ENCODE measurements at regions not wholly inside any gene's neighbourhood (a gene's known extent, or its start where the extent isn't known, plus 50 kb on each side); places are given as distances from the start of the nearest gene placed in this dataset.

- Mint-ChIP-seq H3K27me3 (ENCODE audit: insufficient read depth, low read depth) (no peaks in the 10 kb centered on the region), H3K27ac (no peak overlapping the region), H3K9me3 (peaks cover 6% of the 10 kb centered on the region), H3K4me1 (peaks cover 9% of the 10 kb centered on the region), H3K4me3 (no peak overlapping the region), H3K36me3 (no peaks in the 10 kb centered on the region)
- DNase-seq (ENCODE audit: low spot score), result no peak
- no peaks in the 10 kb centered on the region for H3K36me3 ChIP-seq
- H3K27me3 ChIP-seq, result no peaks in the 10 kb centered on the region
- no peaks in the 10 kb centered on the region for H3K9me3 ChIP-seq (ENCODE audit: low read depth)
- H4K20me1 ChIP-seq (ENCODE audit: low read depth), result no peaks in the 10 kb centered on the region
- no peak overlapping the region for H3K27ac ChIP-seq
- no peaks in the 10 kb centered on the region for H3F3A ChIP-seq (ENCODE audit: low read depth)
- H2AFZ ChIP-seq (replicated peaks), result no peak overlapping the region
- no peak overlapping the region for H3K9ac ChIP-seq
- TF ChIP-seq EZH2phosphoT487 (IDR thresholded peaks at IDR 0.05) (no peak), EZH2 (IDR thresholded peaks at IDR 0.05) (no peak), CTCF (IDR thresholded peaks at IDR 0.05) (no peak)
- H3K4me3 ChIP-seq, result no peak overlapping the region
- no peaks in the 10 kb centered on the region for H3K4me1 ChIP-seq
- H3K4me2 ChIP-seq, result no peak overlapping the region
- H3K79me2 ChIP-seq (ENCODE audit: low read depth), result no peaks in the 10 kb centered on the region
These were observed 239.0 kb upstream of the SSTR1 start for GRCh38 chr14:37968664-37969240.

DNA sequence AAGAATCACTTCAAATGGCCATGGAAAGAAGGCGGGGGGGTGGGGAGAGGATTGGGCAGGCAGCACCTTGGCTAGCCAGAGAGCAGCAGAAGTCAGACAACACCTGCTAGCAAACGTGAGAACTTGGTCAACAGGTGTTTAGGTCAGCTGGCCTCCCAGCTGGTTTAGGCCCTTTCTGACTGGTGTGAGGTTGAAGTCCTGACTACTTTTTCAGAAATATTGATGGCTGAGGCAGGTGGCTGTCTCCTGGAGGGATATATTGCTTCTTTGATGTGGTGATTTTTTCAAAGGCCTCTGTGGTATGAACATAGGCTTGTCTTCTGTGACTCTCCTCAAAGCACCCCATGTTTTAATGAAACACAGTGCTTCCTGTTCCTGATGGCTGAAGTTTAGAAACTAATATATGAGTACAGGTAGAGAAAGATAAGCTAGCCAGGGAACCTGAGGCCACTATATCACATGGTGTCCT, 238.2 kb upstream of the SSTR1 start:
- H3K4me2 ChIP-seq, result no peak overlapping the region
- no peaks in the 10 kb centered on the region for H3K4me1 ChIP-seq
- peaks cover 4% of the 10 kb centered on the region for H3K9me3 Mint-ChIP-seq
- no peaks in the 10 kb centered on the region for H3K27me3 ChIP-seq
- DNase-seq (ENCODE audit: low spot score), result no peak
- peaks cover 9% of the 10 kb centered on the region for H3K4me1 Mint-ChIP-seq
- no peak overlapping the region for H3K4me3 Mint-ChIP-seq
- H2AFZ ChIP-seq (replicated peaks), result no peak overlapping the region
- no peak overlapping the region for H3K4me3 ChIP-seq
- H3K9me3 ChIP-seq (ENCODE audit: low read depth), result no peaks in the 10 kb centered on the region
- H3K27ac ChIP-seq, result no peak overlapping the region
- H3K36me3 ChIP-seq, result no peaks in the 10 kb centered on the region
- H3F3A ChIP-seq (ENCODE audit: low read depth), result no peaks in the 10 kb centered on the region
- H3K36me3 Mint-ChIP-seq, result no peaks in the 10 kb centered on the region
- H3K27ac Mint-ChIP-seq, result no peak overlapping the region
- H3K79me2 ChIP-seq (ENCODE audit: low read depth), result no peaks in the 10 kb centered on the region
- no peaks in the 10 kb centered on the region for H4K20me1 ChIP-seq (ENCODE audit: low read depth)
- H3K9ac ChIP-seq, result no peak overlapping the region
- no peaks in the 10 kb centered on the region for H3K27me3 Mint-ChIP-seq (ENCODE audit: insufficient read depth, low read depth)
- TF ChIP-seq EZH2 (IDR thresholded peaks at IDR 0.05) (no peak), EZH2phosphoT487 (IDR thresholded peaks at IDR 0.05) (no peak), CTCF (IDR thresholded peaks at IDR 0.05) (no peak)

DNA sequence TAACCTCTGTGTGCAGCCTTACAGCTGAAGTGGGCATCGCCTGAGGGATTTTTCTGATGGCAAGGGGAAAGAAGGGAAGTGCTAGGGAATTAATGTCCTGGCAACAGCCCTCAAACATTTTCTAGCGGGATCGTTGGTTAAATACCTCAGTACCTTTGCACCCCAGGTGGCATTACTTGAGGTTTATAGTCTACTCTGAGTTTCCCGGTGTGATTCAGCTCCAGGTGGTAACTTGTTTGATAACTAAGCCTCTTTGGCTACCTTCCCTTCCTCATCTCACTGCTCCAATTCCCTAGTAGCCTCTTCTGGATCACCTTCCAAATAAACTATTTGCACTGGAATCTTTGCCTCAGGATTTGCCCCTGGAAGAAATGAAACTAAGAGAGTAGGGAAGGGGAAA, 237.0 kb upstream of the SSTR1 start:
- Histone ChIP-seq H3K27me3 (no peaks in the 10 kb centered on the region), H3K36me3 (no peaks in the 10 kb centered on the region), H3K9me3 (ENCODE audit: low read depth) (no peaks in the 10 kb centered on the region), H3K27ac (no peak overlapping the region), H4K20me1 (ENCODE audit: low read depth) (no peaks in the 10 kb centered on the region), H3K4me3 (no peak overlapping the region), H3K4me1 (no peaks in the 10 kb centered on the region), H3F3A (ENCODE audit: low read depth) (no peaks in the 10 kb centered on the region), H3K9ac (no peak overlapping the region), H3K4me2 (no peak overlapping the region), H2AFZ (replicated peaks) (no peak overlapping the region), H3K79me2 (ENCODE audit: low read depth) (no peaks in the 10 kb centered on the region)
- DNase-seq (ENCODE audit: low spot score), result no peak
- Mint-ChIP-seq H3K27me3 (ENCODE audit: insufficient read depth, low read depth) (peaks cover 2% of the 10 kb centered on the region), H3K4me1 (peaks cover 9% of the 10 kb centered on the region), H3K36me3 (no peaks in the 10 kb centered on the region), H3K27ac (no peak overlapping the region), H3K4me3 (no peak overlapping the region), H3K9me3 (no peaks in the 10 kb centered on the region)
- TF ChIP-seq EZH2phosphoT487 (IDR thresholded peaks at IDR 0.05), result no peak
- no peak for TF ChIP-seq EZH2 (IDR thresholded peaks at IDR 0.05)
- no peak for TF ChIP-seq CTCF (IDR thresholded peaks at IDR 0.05)
